ENCODE measurements at regions not wholly inside any gene's neighbourhood (a gene's known extent, or its start where the extent isn't known, plus 50 kb on each side); places are given as distances from the start of the nearest gene placed in this dataset.

GRCh38 chr12:114194066-114194465 lies 211.9 kb downstream of the TBX5 start:
- TF ChIP-seq CTCF (IDR thresholded peaks at IDR 0.05) (no peak), ZFX (IDR thresholded peaks at IDR 0.05; ENCODE audit: borderline replicate concordance) (no peak)
- H3K27ac ChIP-seq, result no peak overlapping the region

DNA sequence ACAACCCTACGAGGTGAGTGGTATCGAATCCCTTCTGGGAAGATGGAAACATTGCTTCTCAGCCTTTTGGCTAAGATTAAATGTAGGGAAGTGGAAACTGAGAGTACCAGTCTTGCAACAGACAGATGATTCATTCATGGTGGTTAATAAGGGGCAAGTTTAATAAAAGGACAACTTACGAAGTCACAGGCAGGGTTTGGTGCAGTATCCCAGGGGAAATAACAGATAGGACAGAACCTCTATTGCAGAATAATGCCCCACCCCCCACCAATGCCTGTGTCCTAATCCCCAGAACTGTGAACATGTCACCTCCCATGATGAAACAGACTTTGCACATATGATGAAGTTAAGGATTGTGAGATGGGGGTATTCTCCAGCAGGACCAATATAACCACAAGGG lies 212.5 kb downstream of the TBX5 start:
- no peak for TF ChIP-seq ZFX (IDR thresholded peaks at IDR 0.05; ENCODE audit: borderline replicate concordance)
- no peak for TF ChIP-seq CTCF (IDR thresholded peaks at IDR 0.05)
- no peak overlapping the region for H3K27ac ChIP-seq

DNA sequence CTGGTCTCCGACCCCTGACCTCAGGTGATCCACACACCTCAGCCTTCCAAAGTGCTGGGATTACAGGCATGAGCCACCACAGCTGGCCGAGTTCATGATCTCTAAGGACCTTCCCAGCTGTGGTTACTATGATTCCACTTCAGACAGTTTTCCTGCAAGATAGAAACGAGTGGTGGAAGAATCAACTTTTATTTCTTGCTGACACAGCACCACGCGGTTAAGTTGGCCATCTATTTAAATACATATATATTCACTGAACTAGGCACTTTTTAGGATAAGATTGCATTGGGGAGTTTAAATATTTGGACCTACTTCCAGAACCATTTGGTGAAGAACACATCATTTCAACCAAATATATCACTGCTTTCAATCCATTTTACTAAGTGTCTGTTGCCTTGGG lies 213.4 kb downstream of the TBX5 start:
- H3K27ac ChIP-seq, result no peak overlapping the region
- TF ChIP-seq CTCF (IDR thresholded peaks at IDR 0.05) (no peak), ZFX (IDR thresholded peaks at IDR 0.05; ENCODE audit: borderline replicate concordance) (no peak)

- H3K27ac ChIP-seq, result no peak overlapping the region
- TF ChIP-seq ZFX (IDR thresholded peaks at IDR 0.05; ENCODE audit: borderline replicate concordance) (no peak), CTCF (IDR thresholded peaks at IDR 0.05) (no peak)
Measured at GRCh38 chr12:114192013-114192412, 213.9 kb downstream of the TBX5 start.

DNA sequence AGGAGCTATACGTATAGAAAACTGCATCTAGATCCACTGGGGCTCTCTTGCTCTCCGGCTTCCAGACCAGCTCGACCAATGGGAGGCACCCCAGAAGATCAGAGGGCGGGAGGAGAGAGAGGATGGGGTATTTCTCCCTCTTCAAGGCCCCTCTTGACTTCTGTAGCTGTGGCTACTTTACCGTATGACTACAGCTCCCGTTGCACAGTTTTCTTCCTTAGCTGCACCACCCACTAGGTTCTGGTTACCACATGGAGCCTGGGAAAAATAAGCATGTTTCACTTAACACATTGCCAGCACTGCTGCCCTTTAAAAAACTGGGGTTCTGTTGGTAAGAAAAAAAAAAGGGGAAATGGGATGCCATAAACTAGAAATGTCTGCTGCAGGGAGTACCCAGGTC lies 214.4 kb downstream of the TBX5 start:
- no peak overlapping the region for H3K27ac ChIP-seq
- TF ChIP-seq ZFX (IDR thresholded peaks at IDR 0.05; ENCODE audit: borderline replicate concordance) (no peak), CTCF (IDR thresholded peaks at IDR 0.05) (no peak)

DNA sequence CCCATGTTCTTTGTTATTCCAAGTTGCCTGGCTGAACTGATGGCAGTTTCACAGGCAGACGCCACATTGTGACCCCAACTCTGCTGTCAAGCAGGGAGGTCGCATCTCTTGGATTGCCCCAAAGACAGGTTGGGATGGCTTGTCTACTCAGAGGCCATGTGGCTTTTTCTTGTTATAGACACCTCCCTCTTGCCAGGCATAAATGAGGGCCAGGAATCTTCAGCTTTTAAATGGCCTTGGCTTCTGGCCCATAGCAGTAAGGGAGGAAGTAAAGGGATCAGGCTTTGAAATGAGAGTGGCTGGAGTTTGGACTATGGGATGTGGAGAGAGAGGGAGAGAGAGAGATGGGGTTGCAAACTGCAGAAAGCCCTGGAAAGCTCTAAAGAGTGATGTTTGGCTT lies 215.0 kb downstream of the TBX5 start:
- no peak overlapping the region for H3K27ac ChIP-seq
- TF ChIP-seq CTCF (IDR thresholded peaks at IDR 0.05), result no peak
- no peak for TF ChIP-seq ZFX (IDR thresholded peaks at IDR 0.05; ENCODE audit: borderline replicate concordance)

GRCh38 chr12:114189266-114189665 lies 216.7 kb downstream of the TBX5 start:
- no peak overlapping the region for H3K27ac ChIP-seq
- no peak for TF ChIP-seq ZFX (IDR thresholded peaks at IDR 0.05; ENCODE audit: borderline replicate concordance)
- no peak for TF ChIP-seq CTCF (IDR thresholded peaks at IDR 0.05)

Data from 22Rv1 (cell line).